ENCODE measurements at regions not wholly inside any gene's neighbourhood (a gene's known extent, or its start where the extent isn't known, plus 50 kb on each side); places are given as distances from the start of the nearest gene placed in this dataset.

GRCh38 chr16:62681819-62682218 lies 645.6 kb upstream of the CDH8 start:
- H3K4me3 Mint-ChIP-seq (ENCODE audit: unreplicated experiment): no peak overlapping the region
- H3K9me3 Mint-ChIP-seq (ENCODE audit: unreplicated experiment): peaks cover 56% of the 10 kb centered on the region
- no peaks in the 10 kb centered on the region for H3K4me1 Mint-ChIP-seq (ENCODE audit: unreplicated experiment)
- no peak overlapping the region for H3K27ac Mint-ChIP-seq (ENCODE audit: unreplicated experiment)
- H3K36me3 Mint-ChIP-seq (ENCODE audit: unreplicated experiment): no peaks in the 10 kb centered on the region
- TF ChIP-seq, protein P1, sequence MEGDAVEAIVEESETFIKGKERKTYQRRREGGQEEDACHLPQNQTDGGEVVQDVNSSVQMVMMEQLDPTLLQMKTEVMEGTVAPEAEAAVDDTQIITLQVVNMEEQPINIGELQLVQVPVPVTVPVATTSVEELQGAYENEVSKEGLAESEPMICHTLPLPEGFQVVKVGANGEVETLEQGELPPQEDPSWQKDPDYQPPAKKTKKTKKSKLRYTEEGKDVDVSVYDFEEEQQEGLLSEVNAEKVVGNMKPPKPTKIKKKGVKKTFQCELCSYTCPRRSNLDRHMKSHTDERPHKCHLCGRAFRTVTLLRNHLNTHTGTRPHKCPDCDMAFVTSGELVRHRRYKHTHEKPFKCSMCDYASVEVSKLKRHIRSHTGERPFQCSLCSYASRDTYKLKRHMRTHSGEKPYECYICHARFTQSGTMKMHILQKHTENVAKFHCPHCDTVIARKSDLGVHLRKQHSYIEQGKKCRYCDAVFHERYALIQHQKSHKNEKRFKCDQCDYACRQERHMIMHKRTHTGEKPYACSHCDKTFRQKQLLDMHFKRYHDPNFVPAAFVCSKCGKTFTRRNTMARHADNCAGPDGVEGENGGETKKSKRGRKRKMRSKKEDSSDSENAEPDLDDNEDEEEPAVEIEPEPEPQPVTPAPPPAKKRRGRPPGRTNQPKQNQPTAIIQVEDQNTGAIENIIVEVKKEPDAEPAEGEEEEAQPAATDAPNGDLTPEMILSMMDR (IDR thresholded peaks at IDR 0.05): no peak
- no peak for DNase-seq (ENCODE audit: extremely low spot score, unreplicated experiment)
- H3K27me3 Mint-ChIP-seq (ENCODE audit: unreplicated experiment): no peaks in the 10 kb centered on the region

DNA sequence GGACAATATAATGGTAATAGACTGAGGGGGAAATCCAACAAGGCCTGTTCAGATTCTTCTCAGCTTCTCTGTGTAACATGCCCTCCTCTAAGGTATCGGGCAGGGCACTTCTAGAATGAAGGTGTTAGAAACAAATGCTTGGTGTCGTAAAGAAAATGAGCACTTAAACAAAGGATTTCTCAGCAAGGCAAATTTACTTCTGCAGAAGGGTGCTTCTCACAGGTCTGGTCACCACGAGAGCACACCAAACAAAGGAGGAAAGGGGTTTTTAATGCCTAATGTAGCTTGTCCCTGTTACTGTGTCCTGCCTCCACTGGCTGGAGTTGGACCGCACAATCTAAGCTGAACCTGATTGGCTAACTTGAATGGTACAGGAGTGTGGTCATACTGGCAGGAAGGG lies 642.6 kb upstream of the CDH8 start:
- no peak overlapping the region for H3K4me3 Mint-ChIP-seq (ENCODE audit: unreplicated experiment)
- no peak overlapping the region for H3K27ac Mint-ChIP-seq (ENCODE audit: unreplicated experiment)
- no peaks in the 10 kb centered on the region for H3K4me1 Mint-ChIP-seq (ENCODE audit: unreplicated experiment)
- no peaks in the 10 kb centered on the region for H3K36me3 Mint-ChIP-seq (ENCODE audit: unreplicated experiment)
- DNase-seq (ENCODE audit: extremely low spot score, unreplicated experiment): no peak
- TF ChIP-seq, protein P1 (IDR thresholded peaks at IDR 0.05): no peak
- H3K9me3 Mint-ChIP-seq (ENCODE audit: unreplicated experiment): peaks cover 73% of the 10 kb centered on the region
- H3K27me3 Mint-ChIP-seq (ENCODE audit: unreplicated experiment): no peaks in the 10 kb centered on the region

DNA sequence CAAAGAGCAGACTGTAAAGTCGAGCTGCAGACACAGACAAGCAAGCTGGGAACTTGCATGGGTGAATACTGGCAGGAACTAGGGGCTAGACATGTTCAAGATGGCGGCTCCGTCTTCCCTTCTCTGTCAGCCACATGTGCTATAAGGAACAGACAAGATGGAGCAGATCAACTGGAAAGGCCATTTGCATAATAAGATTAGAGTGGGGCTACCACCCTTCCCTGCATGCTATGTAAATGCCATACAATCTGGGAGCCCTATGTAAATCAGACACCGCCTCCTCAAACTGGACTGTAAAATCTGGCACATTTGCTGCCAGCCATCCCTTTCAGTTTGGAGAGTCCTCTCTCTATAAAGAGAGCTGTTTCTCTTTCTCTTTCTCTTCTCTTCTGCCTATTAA lies 640.1 kb upstream of the CDH8 start:
- TF ChIP-seq, protein P1 (IDR thresholded peaks at IDR 0.05): no peak
- H3K36me3 Mint-ChIP-seq (ENCODE audit: unreplicated experiment): no peaks in the 10 kb centered on the region
- DNase-seq (ENCODE audit: extremely low spot score, unreplicated experiment): no peak
- peaks cover 69% of the 10 kb centered on the region for H3K9me3 Mint-ChIP-seq (ENCODE audit: unreplicated experiment)
- H3K4me3 Mint-ChIP-seq (ENCODE audit: unreplicated experiment): no peak overlapping the region
- H3K4me1 Mint-ChIP-seq (ENCODE audit: unreplicated experiment): no peaks in the 10 kb centered on the region
- H3K27ac Mint-ChIP-seq (ENCODE audit: unreplicated experiment): no peak overlapping the region
- H3K27me3 Mint-ChIP-seq (ENCODE audit: unreplicated experiment): no peaks in the 10 kb centered on the region

GRCh38 chr16:62665269-62665668 lies 629.0 kb upstream of the CDH8 start:
- Mint-ChIP-seq H3K27me3 (ENCODE audit: unreplicated experiment) (no peaks in the 10 kb centered on the region), H3K36me3 (ENCODE audit: unreplicated experiment) (no peaks in the 10 kb centered on the region), H3K9me3 (ENCODE audit: unreplicated experiment) (peaks cover 36% of the 10 kb centered on the region), H3K4me3 (ENCODE audit: unreplicated experiment) (no peak overlapping the region), H3K27ac (ENCODE audit: unreplicated experiment) (no peak overlapping the region), H3K4me1 (ENCODE audit: unreplicated experiment) (no peaks in the 10 kb centered on the region)
- TF ChIP-seq, protein P1 (IDR thresholded peaks at IDR 0.05): no peak
- no peak for DNase-seq (ENCODE audit: extremely low spot score, unreplicated experiment)

GRCh38 chr16:62664566-62664965 lies 628.3 kb upstream of the CDH8 start:
- H3K4me3 Mint-ChIP-seq (ENCODE audit: unreplicated experiment): no peak overlapping the region
- DNase-seq (ENCODE audit: extremely low spot score, unreplicated experiment): no peak
- no peak overlapping the region for H3K27ac Mint-ChIP-seq (ENCODE audit: unreplicated experiment)
- TF ChIP-seq, protein P1 (IDR thresholded peaks at IDR 0.05): no peak
- no peaks in the 10 kb centered on the region for H3K4me1 Mint-ChIP-seq (ENCODE audit: unreplicated experiment)
- no peaks in the 10 kb centered on the region for H3K27me3 Mint-ChIP-seq (ENCODE audit: unreplicated experiment)
- no peaks in the 10 kb centered on the region for H3K36me3 Mint-ChIP-seq (ENCODE audit: unreplicated experiment)
- peaks cover 34% of the 10 kb centered on the region for H3K9me3 Mint-ChIP-seq (ENCODE audit: unreplicated experiment)
